ENCODE measurements at regions not wholly inside any gene's neighbourhood (a gene's known extent, or its start where the extent isn't known, plus 50 kb on each side); places are given as distances from the start of the nearest gene placed in this dataset.

DNA sequence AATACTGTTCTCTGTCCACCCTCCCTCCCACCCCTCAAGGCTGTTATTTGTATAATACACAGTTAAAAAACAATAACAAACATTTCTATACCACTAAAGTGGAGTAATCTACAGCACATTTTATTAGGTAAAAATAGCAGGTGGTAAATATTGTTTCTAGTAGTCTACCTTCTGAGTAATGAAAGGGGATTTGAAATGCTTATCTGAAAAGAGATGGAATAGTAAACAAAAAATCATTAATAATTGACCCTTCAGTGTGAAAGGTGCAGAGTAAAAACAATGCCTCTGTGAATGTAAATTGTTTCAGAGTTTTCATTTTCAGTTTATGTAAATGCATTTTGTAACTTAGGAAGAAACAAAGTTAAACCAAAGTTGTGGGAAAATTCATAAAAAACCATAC, 321.2 kb downstream of the SLC16A7 start:
- TF ChIP-seq POLR2A (IDR thresholded peaks at IDR 0.05) (no peak), POLR2AphosphoS5 (IDR thresholded peaks at IDR 0.05) (no peak)
- TF ChIP-seq, protein P1, sequence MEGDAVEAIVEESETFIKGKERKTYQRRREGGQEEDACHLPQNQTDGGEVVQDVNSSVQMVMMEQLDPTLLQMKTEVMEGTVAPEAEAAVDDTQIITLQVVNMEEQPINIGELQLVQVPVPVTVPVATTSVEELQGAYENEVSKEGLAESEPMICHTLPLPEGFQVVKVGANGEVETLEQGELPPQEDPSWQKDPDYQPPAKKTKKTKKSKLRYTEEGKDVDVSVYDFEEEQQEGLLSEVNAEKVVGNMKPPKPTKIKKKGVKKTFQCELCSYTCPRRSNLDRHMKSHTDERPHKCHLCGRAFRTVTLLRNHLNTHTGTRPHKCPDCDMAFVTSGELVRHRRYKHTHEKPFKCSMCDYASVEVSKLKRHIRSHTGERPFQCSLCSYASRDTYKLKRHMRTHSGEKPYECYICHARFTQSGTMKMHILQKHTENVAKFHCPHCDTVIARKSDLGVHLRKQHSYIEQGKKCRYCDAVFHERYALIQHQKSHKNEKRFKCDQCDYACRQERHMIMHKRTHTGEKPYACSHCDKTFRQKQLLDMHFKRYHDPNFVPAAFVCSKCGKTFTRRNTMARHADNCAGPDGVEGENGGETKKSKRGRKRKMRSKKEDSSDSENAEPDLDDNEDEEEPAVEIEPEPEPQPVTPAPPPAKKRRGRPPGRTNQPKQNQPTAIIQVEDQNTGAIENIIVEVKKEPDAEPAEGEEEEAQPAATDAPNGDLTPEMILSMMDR (IDR thresholded peaks at IDR 0.05): no peak

Measured in sigmoid colon (tissue), 4 donors.